SJSA1 (cell line): ENCODE measurements at regions not wholly inside any gene's neighbourhood (a gene's known extent, or its start where the extent isn't known, plus 50 kb on each side); places are given as distances from the start of the nearest gene placed in this dataset.
"Not testable (repeated sequence)": the region's sequence is repeated elsewhere in the genome, so short reads cannot be mapped to it uniquely, and the experiment has no call there.

ENCODE experiments used
- DNase-seq, 2 experiments: peaks; one replicate each; pipeline ENCODE4 v3.0.0-alpha.2; 2015 to 2020; ENCODE audit warnings: low spot score in 2 of 2, low read depth in 1 of 2
- H3K27ac ChIP-seq: fragments of 250-450 bp; sonication (Bioruptor Pico); 2 replicates; pipeline ENCODE4 v1.5.1; 2020; ENCODE audit warnings: mild to moderate bottlenecking, moderate library complexity
- H3K27me3 ChIP-seq: fragments of 250-450 bp; sonication (Bioruptor Pico); replicated peaks from 2 replicates; pipeline ENCODE4 v1.5.1; 2020; ENCODE audit warnings: mild to moderate bottlenecking, moderate library complexity
- H3K36me3 ChIP-seq: fragments of 250-450 bp; sonication (Bioruptor Pico); 2 replicates; pipeline ENCODE4 v1.5.1; 2020; ENCODE audit warnings: mild to moderate bottlenecking
- H3K4me1 ChIP-seq: fragments of 250-450 bp; sonication (Bioruptor Pico); replicated peaks from 2 replicates; pipeline ENCODE4 v1.6.1; 2021; ENCODE audit warnings: mild to moderate bottlenecking
- H3K4me3 ChIP-seq: fragments of 250-450 bp; sonication (Bioruptor Pico); 2 replicates; pipeline ENCODE4 v1.5.1; 2020; ENCODE audit warnings: mild to moderate bottlenecking
- H3K9me3 ChIP-seq: fragments of 250-450 bp; sonication (Bioruptor Pico); replicated peaks from 2 replicates; pipeline ENCODE4 v1.5.1; 2020; ENCODE audit warnings: mild to moderate bottlenecking

GRCh38 chr9:61953108-61953507, 763.3 kb downstream of the SPATA31A7 start:
- not testable (repeated sequence) for H3K4me1 ChIP-seq, DNase-seq, H3K27ac ChIP-seq, H3K9me3 ChIP-seq, H3K36me3 ChIP-seq, H3K4me3 ChIP-seq, H3K27me3 ChIP-seq

GRCh38 chr9:61971635-61972034, 781.8 kb downstream of the SPATA31A7 start:
- DNase-seq, H3K9me3 ChIP-seq, H3K4me1 ChIP-seq, H3K36me3 ChIP-seq, H3K4me3 ChIP-seq, H3K27me3 ChIP-seq, H3K27ac ChIP-seq: not testable (repeated sequence)

GRCh38 chr9:61974501-61974900, 784.7 kb downstream of the SPATA31A7 start:
- H3K36me3 ChIP-seq, DNase-seq, H3K27me3 ChIP-seq, H3K4me1 ChIP-seq, H3K9me3 ChIP-seq, H3K4me3 ChIP-seq, H3K27ac ChIP-seq: not testable (repeated sequence)

- H3K4me1 ChIP-seq, H3K36me3 ChIP-seq, H3K27ac ChIP-seq, H3K4me3 ChIP-seq, DNase-seq, H3K9me3 ChIP-seq, H3K27me3 ChIP-seq: not testable (repeated sequence)
These were observed 786.5 kb downstream of the SPATA31A7 start for GRCh38 chr9:61976318-61976717.

- H3K27ac ChIP-seq, H3K4me3 ChIP-seq, H3K9me3 ChIP-seq, H3K36me3 ChIP-seq, H3K27me3 ChIP-seq, H3K4me1 ChIP-seq: not testable (repeated sequence)
- peak in 1 of 2 experiments; percentile 0 for DNase-seq
These were observed 792.9 kb downstream of the SPATA31A7 start for GRCh38 chr9:61982727-61983126.

GRCh38 chr9:61983441-61983840, 793.6 kb downstream of the SPATA31A7 start:
- not testable (repeated sequence) for DNase-seq

GRCh38 chr9:61983954-61984353, 794.1 kb downstream of the SPATA31A7 start:
- not testable (repeated sequence) for DNase-seq, H3K4me1 ChIP-seq

More at GRCh38 chr9:61983441-61983840, 793.6 kb downstream of the SPATA31A7 start:
- H3K36me3 ChIP-seq, H3K4me1 ChIP-seq, H3K4me3 ChIP-seq, H3K27me3 ChIP-seq, H3K27ac ChIP-seq, H3K9me3 ChIP-seq: not testable (repeated sequence)

GRCh38 chr9:61984513-61984912, 794.7 kb downstream of the SPATA31A7 start:
- not testable (repeated sequence) for H3K9me3 ChIP-seq, DNase-seq, H3K36me3 ChIP-seq, H3K27ac ChIP-seq, H3K4me3 ChIP-seq, H3K4me1 ChIP-seq, H3K27me3 ChIP-seq

More at GRCh38 chr9:61983954-61984353, 794.1 kb downstream of the SPATA31A7 start:
- H3K27me3 ChIP-seq, H3K36me3 ChIP-seq, H3K4me3 ChIP-seq, H3K27ac ChIP-seq, H3K9me3 ChIP-seq: not testable (repeated sequence)

GRCh38 chr9:61992110-61992509, 802.3 kb downstream of the SPATA31A7 start:
- not testable (repeated sequence) for H3K27me3 ChIP-seq, DNase-seq, H3K4me1 ChIP-seq, H3K4me3 ChIP-seq, H3K36me3 ChIP-seq, H3K27ac ChIP-seq, H3K9me3 ChIP-seq

- not testable (repeated sequence) for H3K36me3 ChIP-seq, H3K9me3 ChIP-seq, H3K27ac ChIP-seq, H3K4me3 ChIP-seq, DNase-seq, H3K27me3 ChIP-seq, H3K4me1 ChIP-seq
These were observed 842.6 kb downstream of the SPATA31A7 start for GRCh38 chr9:62032441-62032840.

- not testable (repeated sequence) for H3K4me1 ChIP-seq, DNase-seq, H3K4me3 ChIP-seq, H3K27ac ChIP-seq, H3K27me3 ChIP-seq, H3K36me3 ChIP-seq, H3K9me3 ChIP-seq
These were observed 848.4 kb downstream of the SPATA31A7 start for GRCh38 chr9:62038260-62038659.

GRCh38 chr9:62058155-62058554, 868.3 kb downstream of the SPATA31A7 start:
- not testable (repeated sequence) for DNase-seq, H3K4me3 ChIP-seq

GRCh38 chr9:62071043-62071442, 881.2 kb downstream of the SPATA31A7 start:
- not testable (repeated sequence) for H3K27ac ChIP-seq, H3K9me3 ChIP-seq, H3K27me3 ChIP-seq, H3K4me1 ChIP-seq, H3K4me3 ChIP-seq, DNase-seq, H3K36me3 ChIP-seq

More at GRCh38 chr9:62058155-62058554, 868.3 kb downstream of the SPATA31A7 start:
- not testable (repeated sequence) for H3K4me1 ChIP-seq, H3K36me3 ChIP-seq, H3K27ac ChIP-seq, H3K9me3 ChIP-seq, H3K27me3 ChIP-seq

GRCh38 chr9:62073401-62073800, 883.6 kb downstream of the SPATA31A7 start:
- not testable (repeated sequence) for H3K4me1 ChIP-seq, DNase-seq, H3K27ac ChIP-seq, H3K4me3 ChIP-seq, H3K36me3 ChIP-seq, H3K27me3 ChIP-seq, H3K9me3 ChIP-seq

- H3K4me3 ChIP-seq, H3K4me1 ChIP-seq, H3K36me3 ChIP-seq, H3K27ac ChIP-seq, H3K9me3 ChIP-seq, H3K27me3 ChIP-seq, DNase-seq: not testable (repeated sequence)
These were observed 894.4 kb downstream of the SPATA31A7 start for GRCh38 chr9:62084245-62084644.
